Aorta (tissue), 5 donors: ENCODE measurements at regions not wholly inside any gene's neighbourhood (a gene's known extent, or its start where the extent isn't known, plus 50 kb on each side); places are given as distances from the start of the nearest gene placed in this dataset.
"Not testable (repeated sequence)": the region's sequence is repeated elsewhere in the genome, so short reads cannot be mapped to it uniquely, and the experiment has no call there.

Source experiments
- ATAC-seq: fragments of 200-7000 bp; cut with Tn5 transposase; one replicate; pipeline ENCODE4 v1.9.1; 2022; ENCODE audit warnings: moderate library complexity; ENCODE audit not compliant: low FRiP score
- DNase-seq, 2 donors: peaks; one replicate each; pipeline ENCODE4 v3.0.0-alpha.2; 2020
- H3K27ac ChIP-seq, 2 donors: one replicate each; pipeline ENCODE4 v1.5.1; 2013; ENCODE audit warnings: low read length in 2 of 2, mild to moderate bottlenecking in 2 of 2, moderate library complexity in 2 of 2, control low read depth in 1 of 2, inconsistent platforms in 1 of 2, low read depth in 1 of 2
- H3K27me3 ChIP-seq, 2 donors: one replicate each; pipeline ENCODE4 v1.6.1; 2013; ENCODE audit warnings: control low read depth in 1 of 2, low read length in 1 of 2, mild to moderate bottlenecking in 1 of 2, moderate library complexity in 1 of 2; ENCODE audit not compliant: insufficient read depth in 2 of 2, control insufficient read depth in 1 of 2
- H3K36me3 ChIP-seq, 2 donors: one replicate each; pipeline ENCODE4 v1.6.1; 2013; ENCODE audit warnings: control low read depth in 1 of 2, low read length in 1 of 2, mild to moderate bottlenecking in 1 of 2; ENCODE audit not compliant: insufficient read depth in 2 of 2, control insufficient read depth in 1 of 2
- H3K4me1 ChIP-seq, 2 donors: one replicate each; pipeline ENCODE4 v1.6.1; 2013; ENCODE audit warnings: low read length in 2 of 2, control low read depth in 1 of 2, mild to moderate bottlenecking in 1 of 2, moderate library complexity in 1 of 2; ENCODE audit not compliant: insufficient read depth in 2 of 2, control insufficient read depth in 1 of 2
- H3K4me3 ChIP-seq, 2 donors: one replicate each; pipeline ENCODE4 v1.5.1; 2013; ENCODE audit warnings: low read length in 2 of 2, control low read depth in 1 of 2, mild to moderate bottlenecking in 1 of 2
- H3K9me3 ChIP-seq: one replicate; pipeline ENCODE4 v1.6.1; 2013; ENCODE audit warnings: mild to moderate bottlenecking, low read length; ENCODE audit not compliant: control insufficient read depth
- WGBS, 2 donors: extraction: QIAGEN DNeasy Blood & Tissue Kit; methylation state at CpG; one replicate each; pipeline ENCODE4 v1.1.7; 2013; 5-methylcytosine and 5-hydroxymethylcytosine counted together
- intact Hi-C, 2 donors: fragments of 100-400 bp; cut with DNase I; formaldehyde crosslinking; loops; one replicate each; pipeline versions ENCODE4 v1.14.2 to v1.15.0; 2022
- donor health status: healthy with polysubstance abuse.
- donor health status: Bipolar disorder and iron deficiency.
- donor health status: DM: no; HTN: no; CAD: no.
- donor health status: DM: no; HTN: no; CAD: no.
- donor health status: DM: yes; HTN: yes; CAD: no.

DNA sequence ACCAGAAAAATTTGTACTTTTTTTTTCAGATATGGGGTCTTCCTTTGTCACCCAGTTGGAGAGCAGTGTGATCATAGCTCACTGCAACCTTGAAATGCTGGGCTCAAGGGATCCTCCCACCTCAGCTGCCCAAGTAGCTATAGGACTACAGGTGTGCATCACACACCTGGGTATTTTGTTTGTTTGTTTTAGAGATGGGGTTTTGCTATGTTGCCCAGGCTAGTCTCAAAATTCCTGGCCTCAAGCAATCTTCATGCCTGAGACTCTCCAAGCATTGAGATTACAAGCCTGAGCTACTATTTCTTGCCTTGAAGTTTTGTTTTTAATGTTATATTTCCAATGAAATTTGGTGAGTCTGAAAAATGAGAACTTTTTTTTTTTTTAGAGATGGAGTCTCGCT, 847.8 kb downstream of the TRIML1 start:
- Histone ChIP-seq H3K4me1 (no peaks in the 10 kb centered on the region), H3K27ac (no peak overlapping the region), H3K36me3 (no peaks in the 10 kb centered on the region), H3K4me3 (no peak overlapping the region), H3K27me3 (no peaks in the 10 kb centered on the region), H3K9me3 (no peaks in the 10 kb centered on the region)
- DNase-seq (no peak), ATAC-seq (no peak)
- intact Hi-C loops: no loop called here
- WGBS, 2 donors: 63 to 93% methylated on average over 1 of the region's 1 CpG

DNA sequence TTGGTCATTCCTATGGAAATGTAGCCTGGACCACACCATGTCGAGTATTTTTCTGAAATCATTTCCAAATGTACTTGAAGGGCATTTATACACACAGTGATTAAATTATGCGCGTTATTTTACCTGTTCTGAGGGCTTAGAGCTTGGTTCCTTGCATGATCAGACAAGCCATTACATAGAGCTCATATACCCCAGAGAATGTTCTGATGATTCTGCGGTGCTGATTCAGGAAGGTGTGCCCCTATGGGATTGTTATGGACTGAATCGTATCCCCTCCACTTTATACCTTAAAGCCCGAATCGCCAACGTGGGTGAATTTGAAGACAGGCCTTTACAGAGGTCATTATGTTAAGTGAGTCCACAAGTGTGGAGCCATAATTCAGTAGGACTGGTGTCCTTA, 848.9 kb downstream of the TRIML1 start:
- WGBS, 2 donors: 84 to 85% methylated on average over 8 of the region's 8 CpGs
- no peak for ATAC-seq

GRCh38 chr4:188989371-188989770, 850.1 kb downstream of the TRIML1 start:
- ATAC-seq: no peak
- H3K27ac ChIP-seq: no peak overlapping the region
- H3K4me1 ChIP-seq: no peaks in the 10 kb centered on the region
- no peak overlapping the region for H3K4me3 ChIP-seq
- no peaks in the 10 kb centered on the region for H3K9me3 ChIP-seq
- DNase-seq: no peak
- intact Hi-C loops: no loop called here
- no peaks in the 10 kb centered on the region for H3K27me3 ChIP-seq
- WGBS, 2 donors: 59 to 62% methylated on average over 3 of the region's 3 CpGs
- no peaks in the 10 kb centered on the region for H3K36me3 ChIP-seq

More for the DNA sequence above, 848.9 kb downstream of the TRIML1 start:
- Histone ChIP-seq H3K36me3 (no peaks in the 10 kb centered on the region), H3K27me3 (no peaks in the 10 kb centered on the region), H3K9me3 (no peaks in the 10 kb centered on the region), H3K27ac (no peak overlapping the region), H3K4me3 (no peak overlapping the region), H3K4me1 (no peaks in the 10 kb centered on the region)
- no peak for DNase-seq
- intact Hi-C loops: no loop called here

- intact Hi-C loops: no loop called here
- 78 to 83% methylated on average over 1 of the region's 1 CpG for WGBS, 2 donors
- Histone ChIP-seq H3K36me3 (no peaks in the 10 kb centered on the region), H3K27ac (no peak overlapping the region), H3K4me3 (no peak overlapping the region), H3K27me3 (no peaks in the 10 kb centered on the region), H3K9me3 (no peaks in the 10 kb centered on the region), H3K4me1 (no peaks in the 10 kb centered on the region)
- ATAC-seq (no peak), DNase-seq (no peak)
Observed at GRCh38 chr4:188992706-188993105, 853.5 kb downstream of the TRIML1 start.

DNA sequence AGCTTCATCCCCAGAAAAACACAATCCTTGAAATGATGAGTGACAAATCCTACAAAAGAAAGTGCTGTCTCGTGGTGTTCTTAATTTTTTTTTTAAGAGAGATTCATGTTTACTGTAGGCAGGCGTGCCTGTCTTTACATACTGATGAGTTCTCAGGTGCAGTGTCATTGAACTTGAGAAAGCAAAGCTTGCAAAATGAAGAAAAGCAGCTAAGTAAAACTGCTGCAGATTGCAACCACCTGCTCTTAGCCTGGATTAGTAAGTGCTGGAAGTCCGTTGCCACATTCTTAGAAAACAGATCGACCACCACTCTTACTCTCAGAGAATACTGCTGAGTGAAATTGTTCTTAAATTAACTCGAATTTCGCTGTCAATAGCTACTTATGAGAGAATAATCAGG, 854.6 kb downstream of the TRIML1 start:
- 79 to 82% methylated on average over 6 of the region's 6 CpGs for WGBS, 2 donors
- intact Hi-C loops: no loop called here

DNA sequence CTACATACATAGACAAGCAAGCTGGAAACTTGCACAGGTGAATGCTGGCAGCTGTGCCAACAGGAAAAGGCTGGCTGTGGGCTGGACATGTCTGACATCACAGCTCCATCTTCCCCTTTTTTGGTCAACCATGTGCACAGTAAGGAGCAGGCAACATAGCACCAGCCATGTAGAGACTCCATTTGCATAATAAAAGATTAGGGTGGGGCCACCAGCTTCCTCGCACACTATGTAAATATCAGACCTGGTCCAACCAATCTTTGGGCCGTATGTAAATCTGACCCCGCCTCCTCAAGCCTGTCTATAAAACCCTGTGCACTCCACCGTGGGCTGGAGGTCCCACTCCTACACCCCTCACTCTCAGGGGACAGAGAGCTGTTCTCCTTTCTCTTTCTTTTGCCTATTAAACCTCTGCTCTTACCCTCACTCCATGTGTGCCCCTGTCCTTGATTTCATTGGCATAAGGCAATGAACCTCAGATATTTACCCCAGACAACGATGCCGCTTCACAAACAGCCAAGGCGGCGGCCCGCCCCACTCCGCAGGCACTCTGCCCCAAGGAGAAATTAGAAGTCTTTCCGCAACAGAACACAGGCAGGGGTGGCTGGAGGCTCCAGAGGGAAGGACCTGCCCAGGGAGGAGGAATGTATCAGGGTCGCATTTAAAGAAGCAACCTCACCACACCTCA, 862.2 kb downstream of the TRIML1 start:
- H3K27ac ChIP-seq: no peak overlapping the region
- intact Hi-C loops: no loop called here
- H3K27me3 ChIP-seq: no peaks in the 10 kb centered on the region
- H3K36me3 ChIP-seq: no peaks in the 10 kb centered on the region
- no peak overlapping the region for H3K4me3 ChIP-seq
- H3K4me1 ChIP-seq: no peaks in the 10 kb centered on the region
- 94 to 96% methylated on average over 12 of the region's 12 CpGs for WGBS, 2 donors
- H3K9me3 ChIP-seq: peaks cover 3% of the 10 kb centered on the region
- DNase-seq (no peak), ATAC-seq (no peak)

More for the DNA sequence above, 854.6 kb downstream of the TRIML1 start:
- Histone ChIP-seq H3K27ac (no peak overlapping the region), H3K4me3 (no peak overlapping the region), H3K27me3 (no peaks in the 10 kb centered on the region), H3K36me3 (no peaks in the 10 kb centered on the region), H3K4me1 (no peaks in the 10 kb centered on the region), H3K9me3 (no peaks in the 10 kb centered on the region)
- ATAC-seq (no peak), DNase-seq (no peak)

DNA sequence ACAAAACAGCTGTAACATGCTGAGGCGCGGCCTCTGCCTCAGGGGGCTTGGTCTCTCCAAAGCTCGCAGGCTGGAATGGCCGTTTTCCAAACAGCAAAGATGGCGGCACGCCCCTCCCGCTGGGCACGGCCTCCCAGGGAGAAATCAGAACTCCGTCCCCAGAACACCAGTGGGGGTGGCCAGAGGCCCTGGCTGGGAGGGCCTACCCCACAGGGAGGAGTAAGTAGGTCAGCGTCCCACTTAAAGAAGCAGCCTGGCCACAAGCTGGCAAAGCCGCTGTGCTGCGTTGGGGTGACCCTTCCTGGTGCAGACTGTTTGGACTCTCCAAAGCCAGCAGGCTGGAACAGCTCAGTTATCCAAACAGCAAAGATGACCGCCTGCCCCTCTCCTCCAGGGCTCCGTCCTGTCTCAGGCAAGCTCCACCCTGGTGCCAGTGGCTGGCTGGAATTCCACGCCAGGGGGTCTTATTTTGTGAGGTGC, 862.8 kb downstream of the TRIML1 start:
- intact Hi-C loops: no loop called here
- H3K4me3 ChIP-seq: no peak overlapping the region
- DNase-seq (no peak), ATAC-seq (no peak)
- H3K27ac ChIP-seq: no peak overlapping the region
- no peaks in the 10 kb centered on the region for H3K36me3 ChIP-seq
- peaks cover 3% of the 10 kb centered on the region for H3K9me3 ChIP-seq
- 95 to 99% methylated on average over 15 of the region's 15 CpGs for WGBS, 2 donors
- no peaks in the 10 kb centered on the region for H3K4me1 ChIP-seq
- no peaks in the 10 kb centered on the region for H3K27me3 ChIP-seq

- ATAC-seq: no peak
- WGBS, 2 donors: 91 to 95% methylated on average over 10 of the region's 10 CpGs
- intact Hi-C loops: no loop called here
Observed at GRCh38 chr4:189002475-189002874, 863.2 kb downstream of the TRIML1 start.

DNA sequence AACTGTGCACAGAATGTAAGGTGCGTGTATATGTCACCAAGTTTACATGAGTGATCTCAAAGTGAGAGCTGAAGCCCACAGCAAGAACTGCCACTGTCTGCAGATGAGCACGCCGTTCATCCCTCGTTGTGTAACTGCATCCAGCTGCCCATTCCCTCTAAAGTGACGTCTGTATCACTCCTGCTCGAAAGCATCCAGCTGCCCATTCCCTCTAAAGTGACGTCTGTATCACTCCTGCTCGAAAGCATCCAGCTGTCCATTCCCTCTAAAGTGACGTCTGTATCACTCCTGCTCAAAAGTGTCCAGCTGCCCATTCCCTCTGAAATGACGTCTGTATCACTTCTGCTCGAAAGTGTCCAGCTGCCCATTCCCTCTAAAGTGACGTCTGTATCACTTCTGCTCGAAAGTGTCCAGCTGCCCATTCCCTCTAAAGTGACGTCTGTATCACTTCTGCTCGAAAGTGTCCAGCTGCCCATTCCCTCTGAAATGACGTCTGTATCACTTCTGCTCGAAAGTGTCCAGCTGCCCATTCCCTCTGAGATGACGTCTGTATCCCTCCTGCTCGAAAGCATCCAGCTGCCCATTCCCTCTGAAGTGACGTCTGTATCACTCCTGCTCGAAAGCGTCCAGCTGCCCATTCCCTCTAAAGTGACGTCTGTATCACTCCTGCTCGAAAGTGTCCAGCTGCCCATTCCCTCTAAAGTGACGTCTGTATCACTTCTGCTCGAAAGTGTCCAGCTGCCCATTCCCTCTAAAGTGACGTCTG, 871.4 kb downstream of the TRIML1 start:
- 89 to 92% methylated on average over 20 to 25 of the region's 27 CpGs for WGBS, 2 donors
- H3K27ac ChIP-seq, H3K9me3 ChIP-seq, intact Hi-C loops, H3K4me3 ChIP-seq, H3K36me3 ChIP-seq, ATAC-seq, DNase-seq, H3K4me1 ChIP-seq, H3K27me3 ChIP-seq: not testable (repeated sequence)

More at GRCh38 chr4:189002475-189002874, 863.2 kb downstream of the TRIML1 start:
- no peak overlapping the region for H3K4me3 ChIP-seq
- H3K4me1 ChIP-seq: no peaks in the 10 kb centered on the region
- no peak overlapping the region for H3K27ac ChIP-seq
- no peaks in the 10 kb centered on the region for H3K27me3 ChIP-seq
- peaks cover 3% of the 10 kb centered on the region for H3K9me3 ChIP-seq
- no peaks in the 10 kb centered on the region for H3K36me3 ChIP-seq
- DNase-seq: no peak
